Common myeloid progenitor, CD34-positive (primary cell): ENCODE measurements at regions not wholly inside any gene's neighbourhood (a gene's known extent, or its start where the extent isn't known, plus 50 kb on each side); places are given as distances from the start of the nearest gene placed in this dataset.
A peak's percentile ranks its signal among the peaks of the same experiment; 100 is the strongest.

Experiments
- CTCF ChIA-PET: fragments of 350-600 bp; sonication (Branson Sonifier 250); formaldehyde crosslinking; loops from one replicate; lab custom pipeline; 2021; ENCODE audit warnings: antibody characterized with exemption; lab: Charles Lee
- POLR2A ChIA-PET: fragments of 350-600 bp; sonication (Branson Sonifier 250); formaldehyde crosslinking; loops from one replicate; lab custom pipeline; 2021; ENCODE audit warnings: antibody characterized with exemption; lab: Charles Lee
- DNase-seq, 3 donors: peaks; one replicate each; pipeline versions ENCODE4 v3.0.0 to v3.0.0-alpha.2; 2013
- H3K27ac ChIP-seq, 2 experiments: 1 replicate in 1 of 2; 2 replicates in 1 of 2; pipeline ENCODE4 v1.7.0; 2013; ENCODE audit warnings: inconsistent platforms in 2 of 2, low read length in 2 of 2, mild to moderate bottlenecking in 2 of 2, low read depth in 1 of 2, moderate library complexity in 1 of 2; ENCODE audit not compliant: severe bottlenecking in 2 of 2, insufficient read depth in 1 of 2, poor library complexity in 1 of 2
- H3K27me3 ChIP-seq, 5 experiments: replicated peaks in 2 of 5; 1 replicate in 3 of 5; 2 replicates in 2 of 5; pipeline versions ENCODE4 v1.6.1 to v1.7.0; 2013; ENCODE audit warnings: low read length in 4 of 5, mild to moderate bottlenecking in 2 of 5, moderate library complexity in 2 of 5, inconsistent platforms in 1 of 5; ENCODE audit not compliant: insufficient read depth in 5 of 5, control insufficient read depth in 4 of 5
- H3K36me3 ChIP-seq, 4 experiments: 1 replicate in 2 of 4; 2 replicates in 2 of 4; pipeline versions ENCODE4 v1.6.1 to v1.7.0; 2013; ENCODE audit warnings: low read length in 3 of 4, control low read depth in 1 of 4, mild to moderate bottlenecking in 1 of 4; ENCODE audit not compliant: control insufficient read depth in 4 of 4, insufficient read depth in 4 of 4
- H3K4me1 ChIP-seq, 4 experiments: 1 replicate in 3 of 4; 2 replicates in 1 of 4; pipeline versions ENCODE4 v1.6.1 to v1.7.1; 2013; ENCODE audit warnings: low read length in 3 of 4, mild to moderate bottlenecking in 3 of 4, control low read depth in 1 of 4, inconsistent platforms in 1 of 4, moderate library complexity in 1 of 4; ENCODE audit not compliant: control insufficient read depth in 4 of 4, insufficient read depth in 4 of 4; ENCODE audit errors: control extremely low read depth in 1 of 4
- H3K4me3 ChIP-seq, 7 experiments: 1 replicate in 4 of 7; 2 replicates in 3 of 7; pipeline versions ENCODE4 v1.5.1 to v1.7.0; 2013; ENCODE audit warnings: mild to moderate bottlenecking in 7 of 7, low read length in 6 of 7, moderate library complexity in 6 of 7, inconsistent platforms in 2 of 7, low read depth in 2 of 7, control low read depth in 1 of 7; ENCODE audit not compliant: insufficient read depth in 4 of 7, control insufficient read depth in 1 of 7; ENCODE audit errors: extremely low read depth in 1 of 7
- H3K9me3 ChIP-seq, 5 experiments: 1 replicate in 4 of 5; 2 replicates in 1 of 5; pipeline versions ENCODE4 v1.6.1 to v1.7.1; 2013; ENCODE audit warnings: low read length in 4 of 5, mild to moderate bottlenecking in 2 of 5, inconsistent platforms in 1 of 5, low read depth in 1 of 5, moderate library complexity in 1 of 5; ENCODE audit not compliant: control insufficient read depth in 4 of 5, insufficient read depth in 2 of 5; ENCODE audit errors: control extremely low read depth in 1 of 5
- whole genome bisulfite sequencing: methylation state at CpG from one replicate; pipeline ENCODE4 v1.1.5; 2013; ENCODE audit not compliant: insufficient coverage; 5-methylcytosine and 5-hydroxymethylcytosine counted together

- H3K4me1 ChIP-seq = no peaks in the 10 kb centered on the region
These were observed 79.7 kb upstream of the KCNMA1 start for GRCh38 chr10:77717336-77717735.

DNA sequence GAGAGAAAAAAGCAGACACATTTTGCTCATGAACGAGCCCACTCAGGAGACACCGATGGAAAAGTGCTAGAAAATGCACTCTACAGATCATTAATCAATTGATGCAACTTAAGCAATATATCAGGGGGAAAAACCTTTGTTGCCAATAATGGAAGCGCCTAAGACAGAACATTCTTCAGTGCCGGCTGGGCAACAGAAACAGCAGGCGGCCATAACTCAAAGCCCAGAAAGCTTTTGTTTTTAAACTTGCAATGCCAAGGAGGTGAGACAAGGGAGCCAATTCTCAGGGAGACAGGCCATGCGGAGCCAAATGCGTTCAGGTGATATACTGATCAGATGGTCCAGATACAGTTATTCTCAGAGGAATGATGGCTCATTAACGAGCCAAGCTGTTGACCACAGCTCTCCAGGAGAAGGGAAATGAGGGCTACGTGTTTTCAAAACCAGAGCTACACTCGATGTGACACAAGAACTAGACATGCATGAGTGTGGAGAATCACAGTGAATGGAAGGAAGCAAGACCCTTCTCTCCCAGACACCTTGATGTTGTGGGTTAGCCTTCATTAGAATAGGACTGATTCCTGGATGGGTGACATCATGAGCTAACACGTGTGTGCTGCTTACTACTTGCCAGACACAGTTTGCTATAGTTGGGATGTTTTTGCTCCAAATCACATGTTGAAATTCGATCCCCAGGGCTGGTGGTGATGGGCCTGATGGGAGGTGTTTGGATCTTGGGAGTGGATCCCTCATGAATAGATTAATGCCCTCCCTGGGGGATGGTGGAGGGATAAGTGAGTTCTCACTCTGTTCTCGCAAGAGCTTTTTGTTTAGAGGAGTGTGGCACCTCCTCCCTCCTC lies 79.1 kb upstream of the KCNMA1 start:
- Histone ChIP-seq H3K4me1 (no peaks in the 10 kb centered on the region), H3K4me3 (no peak overlapping the region), H3K9me3 (no peaks in the 10 kb centered on the region), H3K27me3 (peaks cover 0 to 44% (median 8%) of the 10 kb centered on the region in 5 experiments), H3K36me3 (no peaks in the 10 kb centered on the region), H3K27ac (no peak overlapping the region)
- CTCF ChIA-PET = interaction anchor here (1.1 to 1.8 kb wide), 2 partner anchors 15 to 553 kb away, joined by 3 to 4 read pairs; no protein-coding TSS in a partner anchor
- 92% methylated on average over 10 of the region's 13 CpGs for WGBS
- no peak for DNase-seq
- POLR2A ChIA-PET = no interaction called here

More at GRCh38 chr10:77717336-77717735, 79.7 kb upstream of the KCNMA1 start:
- Histone ChIP-seq H3K27ac (no peak overlapping the region), H3K4me3 (no peak overlapping the region), H3K9me3 (no peaks in the 10 kb centered on the region), H3K36me3 (no peaks in the 10 kb centered on the region), H3K27me3 (peaks cover 0 to 39% (median 6%) of the 10 kb centered on the region in 5 experiments)
- DNase-seq = no peak
- 100% methylated on average over 2 of the region's 3 CpGs for WGBS
- CTCF ChIA-PET = interaction anchor here (1.1 to 1.8 kb wide), 2 partner anchors 15 to 554 kb away, joined by 3 to 4 read pairs; no protein-coding TSS in a partner anchor
- POLR2A ChIA-PET = no interaction called here

- 100% methylated on average over 1 of the region's 1 CpG for WGBS
- POLR2A ChIA-PET = no interaction called here
These were observed 77.9 kb upstream of the KCNMA1 start for GRCh38 chr10:77715536-77715935.

GRCh38 chr10:77715088-77715487 lies 77.5 kb upstream of the KCNMA1 start:
- WGBS = 50% methylated on average over 1 of the region's 3 CpGs
- Histone ChIP-seq H3K4me3 (no peak overlapping the region), H3K36me3 (no peaks in the 10 kb centered on the region), H3K27me3 (peaks cover 0 to 57% (median 11%) of the 10 kb centered on the region in 5 experiments), H3K9me3 (no peaks in the 10 kb centered on the region), H3K27ac (no peak overlapping the region), H3K4me1 (peaks cover 0 to 7% (median 6%) of the 10 kb centered on the region in 4 experiments)
- no peak for DNase-seq
- CTCF ChIA-PET = interaction anchor here (1.0 to 2.0 kb wide), 2 partner anchors 464 to 550 kb away, joined by 3 to 8 read pairs; no protein-coding TSS in a partner anchor
- POLR2A ChIA-PET = no interaction called here

More at GRCh38 chr10:77715536-77715935, 77.9 kb upstream of the KCNMA1 start:
- CTCF ChIA-PET = no interaction called here
- peaks cover 0 to 7% (median 6%) of the 10 kb centered on the region in 4 experiments for H3K4me1 ChIP-seq
- no peak overlapping the region for H3K4me3 ChIP-seq
- H3K9me3 ChIP-seq = no peaks in the 10 kb centered on the region
- no peak for DNase-seq
- no peaks in the 10 kb centered on the region for H3K36me3 ChIP-seq
- no peak overlapping the region for H3K27ac ChIP-seq
- peaks cover 0 to 52% (median 10%) of the 10 kb centered on the region in 5 experiments for H3K27me3 ChIP-seq

- H3K27me3 ChIP-seq = peaks cover 0 to 61% (median 13%) of the 10 kb centered on the region in 5 experiments
- H3K9me3 ChIP-seq = no peaks in the 10 kb centered on the region
- H3K4me1 ChIP-seq = peaks cover 0 to 7% (median 6%) of the 10 kb centered on the region in 4 experiments
- 57% methylated on average over 10 of the region's 14 CpGs for WGBS
- H3K27ac ChIP-seq = no peak overlapping the region
- H3K4me3 ChIP-seq = no peak overlapping the region
- H3K36me3 ChIP-seq = no peaks in the 10 kb centered on the region
- POLR2A ChIA-PET = no interaction called here
- CTCF ChIA-PET = interaction anchor here (1.0 to 4.6 kb wide), 7 partner anchors 9 to 548 kb away, joined by 3 to 42 read pairs (median 3); no protein-coding TSS in a partner anchor
- DNase-seq = peak in 2 of 3 donors; percentile 5 to 13
These were observed 76.1 kb upstream of the KCNMA1 start for GRCh38 chr10:77713521-77714280.

- no peak overlapping the region for H3K27ac ChIP-seq
- peaks cover 0 to 7% (median 6%) of the 10 kb centered on the region in 4 experiments for H3K4me1 ChIP-seq
- peaks cover 0 to 61% (median 13%) of the 10 kb centered on the region in 5 experiments for H3K27me3 ChIP-seq
- H3K9me3 ChIP-seq = peaks cover 0 to 1% (median 0%) of the 10 kb centered on the region in 5 experiments
- ChIA-PET POLR2A (no interaction called here), CTCF (interaction anchor here (0.7 to 4.6 kb wide), 11 partner anchors 11 to 552 kb away, joined by 3 to 42 read pairs (median 5); no protein-coding TSS in a partner anchor)
- no CpG with 5 or more reads among the region's 1 CpG for WGBS
- H3K4me3 ChIP-seq = no peak overlapping the region
- no peak for DNase-seq
- H3K36me3 ChIP-seq = no peaks in the 10 kb centered on the region
These were observed 74.6 kb upstream of the KCNMA1 start for GRCh38 chr10:77712207-77712606.
